GM21423 (cell line): ENCODE measurements at regions not wholly inside any gene's neighbourhood (a gene's known extent, or its start where the extent isn't known, plus 50 kb on each side); places are given as distances from the start of the nearest gene placed in this dataset.

Experiments
- ATAC-seq: cut with Tn5 transposase; IDR thresholded peaks from one replicate; pipeline ENCODE4 v1.9.1; 2021; ENCODE audit warnings: mild to moderate bottlenecking, moderate library complexity; ENCODE audit not compliant: unreplicated experiment

GRCh38 chr6:4384656-4385055 lies 249.3 kb upstream of the ECI2 start:
- no peak for ATAC-seq

GRCh38 chr6:4383910-4384638 lies 248.7 kb upstream of the ECI2 start:
- no peak for ATAC-seq

- ATAC-seq = no peak
These were observed 247.0 kb upstream of the ECI2 start for GRCh38 chr6:4382362-4382853.

- no peak for ATAC-seq
These were observed 246.0 kb upstream of the ECI2 start for GRCh38 chr6:4381381-4381780.

GRCh38 chr6:4380881-4381281 lies 245.5 kb upstream of the ECI2 start:
- no peak for ATAC-seq

GRCh38 chr6:4379958-4380357 lies 244.6 kb upstream of the ECI2 start:
- ATAC-seq = no peak

GRCh38 chr6:4378319-4378996 lies 243.1 kb upstream of the ECI2 start:
- no peak for ATAC-seq

- ATAC-seq = no peak
These were observed 242.2 kb upstream of the ECI2 start for GRCh38 chr6:4377603-4378002.

GRCh38 chr6:4374216-4374615 lies 238.8 kb upstream of the ECI2 start:
- ATAC-seq = no peak

GRCh38 chr6:4372866-4373265 lies 237.5 kb upstream of the ECI2 start:
- no peak for ATAC-seq

- no peak for ATAC-seq
These were observed 236.0 kb upstream of the ECI2 start for GRCh38 chr6:4371207-4371921.

GRCh38 chr6:4370066-4370465 lies 234.7 kb upstream of the ECI2 start:
- ATAC-seq = no peak

- ATAC-seq = no peak
These were observed 234.2 kb upstream of the ECI2 start for GRCh38 chr6:4369616-4370015.

- no peak for ATAC-seq
These were observed 233.3 kb upstream of the ECI2 start for GRCh38 chr6:4368649-4369048.

- ATAC-seq = no peak
These were observed 232.3 kb upstream of the ECI2 start for GRCh38 chr6:4367643-4368042.

- ATAC-seq = no peak
These were observed 231.4 kb upstream of the ECI2 start for GRCh38 chr6:4366635-4367395.

GRCh38 chr6:4365686-4366085 lies 230.3 kb upstream of the ECI2 start:
- ATAC-seq = no peak

GRCh38 chr6:4364711-4365110 lies 229.3 kb upstream of the ECI2 start:
- ATAC-seq = no peak

- no peak for ATAC-seq
These were observed 228.8 kb upstream of the ECI2 start for GRCh38 chr6:4364172-4364571.

GRCh38 chr6:4363656-4364055 lies 228.3 kb upstream of the ECI2 start:
- no peak for ATAC-seq

- no peak for ATAC-seq
These were observed 227.0 kb upstream of the ECI2 start for GRCh38 chr6:4362326-4362725.
